Kasumi-1 (cell line): ENCODE measurements at regions not wholly inside any gene's neighbourhood (a gene's known extent, or its start where the extent isn't known, plus 50 kb on each side); places are given as distances from the start of the nearest gene placed in this dataset.
A peak's percentile ranks its signal among the peaks of the same experiment; 100 is the strongest.
"Not testable (repeated sequence)": the region's sequence is repeated elsewhere in the genome, so short reads cannot be mapped to it uniquely, and the experiment has no call there.

ENCODE experiments used
- DNase-seq, 2 experiments: peaks; one replicate each; lab custom pipeline; 2025; lab: John Stamatoyannopoulos, UW

DNA sequence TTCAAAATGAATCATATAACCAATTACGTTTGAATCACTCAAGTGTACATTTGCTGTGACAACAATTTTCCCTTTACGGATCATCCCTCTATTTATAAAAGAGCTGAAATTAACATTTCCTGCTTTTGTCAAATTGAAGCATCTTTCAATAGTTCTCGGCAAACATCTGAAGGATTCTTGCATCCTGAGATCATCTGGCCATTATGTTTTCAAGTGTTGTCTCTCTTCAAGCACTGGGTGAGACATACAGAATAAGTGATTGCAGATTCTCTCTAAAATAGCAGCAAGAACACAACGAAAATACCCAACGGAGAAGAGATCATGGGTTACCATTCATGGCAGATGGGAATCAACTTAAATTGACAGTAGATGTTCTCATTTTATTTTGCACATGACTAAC is 283.4 kb upstream of the GRAMD2B start:
- no peak for DNase-seq

DNA sequence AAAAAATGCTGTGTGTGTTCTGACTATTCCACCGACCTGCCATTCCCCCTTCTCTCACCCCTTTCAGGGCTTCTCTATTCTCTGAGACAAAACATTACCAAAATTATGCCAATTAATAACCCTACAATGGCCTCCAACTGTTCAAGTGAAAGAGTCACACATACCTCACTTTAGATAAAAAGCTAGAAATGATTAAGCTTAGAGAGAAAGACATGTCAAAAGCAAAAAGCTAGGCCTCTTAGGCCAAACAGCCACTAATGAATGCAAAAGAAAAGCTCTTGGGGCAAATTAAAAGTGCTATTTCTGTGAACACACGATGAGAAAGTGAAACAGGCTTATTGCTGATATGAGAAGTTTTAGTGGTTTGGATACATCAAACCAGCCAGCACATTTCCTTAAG is 279.6 kb upstream of the GRAMD2B start:
- no peak for DNase-seq

DNA sequence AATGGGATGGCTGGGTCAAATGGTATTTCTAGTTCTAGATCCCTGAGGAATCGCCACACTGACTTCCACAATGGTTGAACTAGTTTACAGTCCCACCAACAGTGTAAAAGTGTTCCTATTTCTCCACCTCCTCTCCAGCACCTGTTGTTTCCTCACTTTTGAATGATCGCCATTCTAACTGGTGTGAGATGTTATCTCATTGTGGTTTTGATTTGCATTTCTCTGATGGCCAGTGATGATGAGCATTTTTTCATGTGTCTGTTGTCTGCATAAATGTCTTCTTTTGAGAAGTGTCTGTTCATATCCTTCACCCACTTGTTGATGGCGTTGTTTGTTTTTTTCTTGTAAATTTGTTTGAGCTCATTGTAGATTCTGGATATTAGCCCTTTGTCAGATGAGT is 272.9 kb upstream of the GRAMD2B start:
- DNase-seq = not testable (repeated sequence)

DNA sequence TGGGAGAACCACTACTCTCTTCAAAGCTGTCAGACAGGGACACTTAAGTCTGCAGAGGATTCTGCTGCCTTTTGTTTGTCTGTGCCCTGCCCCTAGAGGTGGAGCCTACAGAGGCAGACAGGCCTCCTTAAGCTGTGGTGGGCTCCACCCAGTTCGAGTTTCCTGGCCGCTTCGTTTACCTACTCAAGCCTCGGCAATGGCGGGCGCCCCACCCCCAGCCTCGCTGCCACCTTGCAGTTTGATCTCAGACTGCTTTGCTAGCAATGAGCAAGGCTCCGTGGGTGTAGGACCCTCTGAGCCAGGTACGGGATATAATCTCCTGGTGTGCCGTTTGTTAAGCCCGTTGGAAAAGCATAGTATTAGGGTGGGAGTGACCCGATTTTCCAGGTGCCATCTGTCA is 267.9 kb upstream of the GRAMD2B start:
- not testable (repeated sequence) for DNase-seq

DNA sequence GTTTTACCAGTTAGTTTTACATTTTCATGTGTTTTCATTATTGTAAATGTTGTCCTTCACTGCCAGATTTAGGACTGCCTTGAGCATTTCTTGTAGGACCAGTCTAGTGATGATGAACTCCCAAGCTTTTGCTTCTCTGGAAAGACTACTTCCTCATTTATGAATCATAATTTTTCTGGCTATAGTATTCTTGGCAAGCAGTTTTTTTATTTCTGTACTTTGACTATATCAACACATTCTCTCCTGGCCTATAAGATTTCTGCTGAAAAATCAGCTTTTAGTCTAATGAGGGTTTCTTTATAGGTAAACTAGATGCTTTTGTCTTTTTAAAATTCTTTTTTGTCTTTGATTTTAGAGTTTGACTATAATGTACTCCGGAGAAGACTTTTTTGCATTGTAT is 256.8 kb upstream of the GRAMD2B start:
- DNase-seq = peak; percentile 10 to 16

DNA sequence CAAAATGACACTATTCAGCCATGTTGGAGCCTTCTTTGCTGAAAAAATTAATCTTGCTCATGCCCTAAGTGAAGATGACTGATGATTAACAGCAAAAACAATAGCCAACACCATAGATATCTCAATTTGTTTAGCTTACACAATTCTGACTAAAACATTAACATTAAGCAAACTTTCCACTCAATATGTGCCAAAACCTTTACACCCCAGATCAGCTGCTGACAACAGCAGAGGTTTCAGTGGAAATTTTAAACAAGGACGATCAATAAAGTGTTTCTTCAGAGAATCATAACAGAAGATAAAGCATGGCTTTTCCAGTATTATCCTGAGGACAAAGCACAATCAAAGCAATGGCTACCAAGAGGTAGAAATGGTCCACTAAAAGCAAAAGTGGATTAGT is 254.4 kb upstream of the GRAMD2B start:
- no peak for DNase-seq

DNA sequence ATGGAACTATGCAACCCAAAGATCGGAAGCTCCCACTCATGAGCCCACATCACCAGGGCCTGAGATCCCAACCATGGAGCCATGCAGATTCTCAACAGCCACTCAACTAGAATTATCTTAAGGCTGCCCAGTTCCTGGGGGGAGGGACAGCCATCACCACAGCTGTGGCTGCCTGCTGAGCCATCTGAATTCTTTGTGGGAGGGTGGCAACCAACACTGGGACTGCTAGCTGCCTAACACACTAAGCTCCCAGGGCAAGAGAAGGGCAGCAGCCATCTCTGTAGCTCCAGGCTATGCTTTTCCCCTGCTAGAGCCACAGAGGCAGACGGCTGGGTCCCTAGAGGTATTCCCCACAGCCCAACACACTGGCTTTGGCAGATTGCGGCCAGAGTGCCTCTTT is 251.3 kb upstream of the GRAMD2B start:
- DNase-seq = no peak

DNA sequence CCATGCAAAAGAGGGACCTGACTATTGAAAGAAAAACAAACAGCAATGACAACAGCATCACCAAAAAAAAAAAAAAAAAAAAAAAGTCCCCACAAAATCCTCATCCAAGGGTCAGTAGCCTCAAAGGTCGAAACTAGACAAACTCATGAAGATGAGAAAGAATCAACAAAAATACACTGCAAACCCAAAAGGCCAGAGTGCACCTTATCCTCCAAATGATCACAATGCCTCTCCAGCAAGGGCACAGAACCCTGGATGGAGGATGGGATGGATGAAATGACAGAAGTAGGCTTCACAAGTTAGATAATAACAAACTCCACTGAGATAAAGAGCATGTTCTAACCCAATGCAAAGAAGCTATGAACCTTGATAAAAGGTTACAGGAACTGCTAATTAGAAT is 250.4 kb upstream of the GRAMD2B start:
- DNase-seq = no peak

DNA sequence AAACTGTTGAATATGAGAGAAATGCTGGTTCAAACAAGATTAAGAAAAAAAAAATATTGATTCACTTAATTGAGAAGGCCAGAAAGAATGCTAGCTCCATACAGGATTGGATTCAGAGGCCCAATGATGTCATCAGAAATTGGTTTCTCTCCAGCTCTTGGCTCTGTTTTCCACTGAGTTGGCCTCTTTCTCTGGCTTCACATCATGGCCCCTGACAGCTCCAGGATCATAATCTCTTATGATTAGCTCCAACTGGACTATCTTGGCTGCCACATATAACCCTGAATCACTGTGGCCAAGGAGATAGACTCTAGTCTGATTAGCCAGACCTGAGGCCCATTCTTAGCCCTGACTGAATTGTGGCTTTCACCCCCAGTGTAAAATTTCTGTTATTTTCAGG is 244.7 kb upstream of the GRAMD2B start:
- DNase-seq = no peak

DNA sequence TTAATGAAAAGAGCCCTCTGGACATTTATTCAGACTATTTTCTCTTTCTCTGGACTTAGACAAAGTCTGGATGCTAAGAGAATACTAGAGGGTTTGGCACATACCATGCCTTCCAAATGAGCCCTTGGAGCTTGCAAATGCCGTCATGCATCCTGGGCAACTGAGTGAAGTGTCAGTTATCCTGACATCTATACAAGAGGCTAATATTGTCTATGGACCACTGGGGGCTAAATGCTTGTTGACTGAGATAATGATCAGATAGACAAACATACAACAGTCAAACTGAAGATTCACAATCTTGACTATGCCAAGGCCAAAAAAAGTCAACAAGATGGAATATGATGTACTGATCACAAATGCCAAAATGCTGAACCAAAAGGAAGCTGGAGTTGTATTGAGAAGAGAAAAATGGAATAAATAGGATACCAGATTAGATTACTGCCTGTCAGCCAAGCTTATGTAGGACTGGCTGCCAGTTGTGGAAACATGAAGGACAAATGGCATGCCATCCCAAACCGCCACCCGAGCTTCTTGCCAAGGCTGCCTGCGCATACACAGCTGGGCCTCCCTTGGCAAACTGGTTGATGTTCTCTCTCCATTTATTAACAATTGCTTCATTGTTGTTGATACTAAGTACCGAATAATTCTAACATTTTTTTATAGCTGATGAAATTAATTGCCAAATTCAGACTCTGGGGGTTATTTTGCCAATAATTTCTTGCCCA is 240.1 kb upstream of the GRAMD2B start:
- DNase-seq = no peak

DNA sequence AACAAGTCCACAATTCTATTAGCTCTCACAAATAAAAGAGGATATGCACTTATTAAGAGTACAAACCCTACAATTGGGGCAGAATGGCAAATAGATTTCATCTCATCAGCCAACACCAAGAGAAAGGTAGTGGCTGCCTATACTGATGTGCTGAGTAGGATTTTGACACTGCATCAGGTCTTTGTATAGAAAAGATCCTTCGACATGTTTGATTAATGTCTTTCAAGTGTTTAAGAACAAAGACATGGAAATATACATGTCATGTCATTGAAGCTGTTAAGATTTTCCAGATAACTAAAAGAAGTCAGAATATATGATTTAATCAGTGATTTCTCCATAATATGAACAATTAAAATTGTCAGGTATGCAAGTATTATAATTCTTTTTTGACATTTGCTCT is 238.7 kb upstream of the GRAMD2B start:
- no peak for DNase-seq

DNA sequence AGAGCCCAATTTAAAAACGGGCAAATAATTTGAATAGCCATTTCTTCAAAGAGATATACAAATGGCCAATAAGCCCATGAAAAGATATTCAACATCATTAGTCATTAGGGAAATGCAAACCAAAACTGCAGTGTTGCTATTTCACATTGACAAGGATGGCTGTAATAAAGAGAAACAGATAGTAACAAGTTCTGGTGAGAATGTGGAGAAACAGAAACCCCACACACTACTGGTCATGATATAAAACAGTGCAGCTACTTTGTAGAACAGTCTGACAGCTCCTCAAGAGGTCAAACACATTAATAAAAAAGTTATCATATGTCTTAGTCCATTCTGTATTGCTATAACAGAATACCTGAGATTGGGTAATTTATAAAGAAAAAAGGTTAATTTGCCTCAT is 237.0 kb upstream of the GRAMD2B start:
- no peak for DNase-seq

DNA sequence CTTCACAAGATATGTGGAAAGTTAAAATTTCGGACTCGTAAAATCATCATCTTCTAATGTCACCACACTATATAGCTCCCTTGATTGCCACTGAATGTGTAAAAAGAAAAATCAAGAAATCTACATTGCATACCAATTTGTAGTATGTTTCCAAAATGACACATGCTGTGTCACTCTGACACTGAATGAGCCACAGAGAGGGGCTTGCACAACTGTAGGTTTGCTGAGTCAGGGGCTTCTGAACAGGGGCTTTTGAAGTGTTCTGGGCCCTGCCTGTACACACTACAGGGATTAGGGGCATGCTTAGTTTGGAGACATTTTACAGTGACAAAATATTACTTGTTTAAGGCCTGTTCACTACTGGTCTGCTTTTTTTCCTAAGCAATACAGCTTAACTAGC is 234.4 kb upstream of the GRAMD2B start:
- no peak for DNase-seq

DNA sequence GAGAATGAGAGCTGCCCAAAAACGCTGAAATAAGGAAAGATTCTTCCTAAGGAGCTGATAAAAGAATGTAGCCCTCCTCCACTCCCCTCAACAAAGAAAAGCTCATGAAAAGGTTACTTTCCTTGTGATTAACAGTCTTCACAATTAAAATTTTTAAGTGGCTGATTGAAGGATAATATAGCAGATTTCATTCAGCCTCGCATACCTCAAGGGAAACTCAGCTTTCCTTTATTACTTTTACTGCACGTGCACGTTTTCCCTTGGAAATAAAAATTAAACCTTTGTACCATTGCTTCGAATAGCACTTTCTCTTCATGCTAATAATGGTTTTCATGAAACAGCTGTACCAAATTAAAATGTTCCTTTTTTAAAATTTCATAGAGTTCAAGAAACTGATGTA is 234.0 kb upstream of the GRAMD2B start:
- DNase-seq = no peak

DNA sequence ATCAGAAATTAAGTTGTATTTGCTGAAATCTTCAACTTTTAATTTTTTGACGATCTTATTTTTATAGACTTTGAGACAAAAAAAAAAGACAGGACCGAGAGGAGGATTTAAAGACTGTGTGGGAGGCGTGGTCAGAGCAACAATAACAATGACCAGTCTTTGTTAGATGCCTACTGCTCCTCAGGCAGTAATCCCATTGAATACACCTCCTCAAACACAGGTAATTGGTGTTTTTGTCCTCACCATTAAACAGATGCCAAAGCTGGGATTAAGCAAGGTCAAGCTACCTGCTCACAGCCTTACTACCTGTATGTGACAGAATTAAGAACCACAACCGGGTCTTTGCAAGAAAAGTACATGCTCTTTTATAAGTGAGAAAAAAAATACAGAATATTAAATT is 233.3 kb upstream of the GRAMD2B start:
- no peak for DNase-seq

DNA sequence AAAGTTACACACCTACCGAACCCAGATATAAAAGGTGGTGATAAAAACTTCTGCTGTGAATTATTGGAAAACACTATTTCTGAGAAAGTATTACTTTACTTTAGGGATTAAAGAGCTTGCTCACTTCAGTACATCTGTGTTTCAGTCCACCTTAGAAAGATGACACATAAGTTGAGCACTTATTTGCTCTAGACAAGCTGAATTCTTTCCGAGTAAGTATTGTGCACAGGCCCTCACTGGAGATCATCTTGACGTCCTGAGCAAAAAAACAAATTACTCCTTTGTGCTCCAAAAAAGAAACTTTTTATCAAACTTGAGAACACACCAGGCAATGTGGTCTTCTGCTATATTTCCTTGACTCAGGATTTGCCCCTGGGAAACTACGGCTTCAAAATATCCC is 231.0 kb upstream of the GRAMD2B start:
- DNase-seq = no peak

DNA sequence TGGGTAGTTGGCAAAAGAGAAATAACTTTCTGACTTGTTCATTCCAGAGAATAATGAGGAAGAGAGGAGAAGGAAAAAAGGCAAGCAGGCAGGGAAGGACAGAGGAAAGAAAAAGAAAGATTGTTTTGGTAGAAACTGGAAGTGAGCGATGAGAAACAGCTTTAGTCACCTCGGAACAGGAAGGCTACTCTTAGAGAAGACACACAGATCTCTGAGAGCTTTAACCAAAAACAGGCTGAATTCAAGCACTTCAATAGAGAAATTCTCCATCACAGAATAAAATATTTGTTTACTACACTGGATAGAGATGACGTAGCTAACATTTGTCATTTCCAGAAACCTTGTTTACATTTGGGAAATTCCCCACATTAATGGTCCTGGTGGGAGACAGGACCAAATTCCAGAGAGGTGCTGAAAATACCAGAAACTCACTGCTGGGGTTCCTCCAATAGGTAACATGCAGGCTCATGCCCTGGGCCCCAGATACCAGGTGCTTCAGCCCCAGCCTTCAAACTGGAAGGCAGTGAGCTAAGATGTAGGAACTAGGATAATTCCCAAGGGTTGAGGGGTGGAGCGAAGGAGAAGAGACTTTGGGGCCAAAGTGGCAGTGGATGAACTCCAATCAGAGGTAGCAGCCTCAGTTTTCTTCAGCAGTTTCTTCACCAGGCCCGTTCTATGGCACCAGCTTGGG is 227.7 kb upstream of the GRAMD2B start:
- DNase-seq = no peak

DNA sequence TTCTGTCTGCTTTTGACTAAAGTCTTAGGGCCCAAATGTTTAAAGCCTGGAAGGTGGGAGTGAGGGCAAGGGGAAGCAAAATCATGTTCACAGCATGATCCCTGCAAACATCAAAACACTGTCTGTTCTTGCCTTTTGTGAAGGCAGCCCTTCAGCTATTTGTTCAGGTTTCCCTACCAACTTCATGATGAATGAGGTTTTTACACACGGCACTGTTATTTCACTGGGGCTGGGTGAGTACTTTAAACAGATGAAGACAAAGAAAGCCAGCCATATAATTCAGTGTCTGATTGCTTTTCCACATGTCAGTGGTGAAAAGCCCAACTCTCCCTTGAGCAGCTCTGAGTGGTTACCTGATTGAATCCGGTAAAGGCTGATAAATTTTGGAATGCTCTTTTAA is 224.7 kb upstream of the GRAMD2B start:
- no peak for DNase-seq

DNA sequence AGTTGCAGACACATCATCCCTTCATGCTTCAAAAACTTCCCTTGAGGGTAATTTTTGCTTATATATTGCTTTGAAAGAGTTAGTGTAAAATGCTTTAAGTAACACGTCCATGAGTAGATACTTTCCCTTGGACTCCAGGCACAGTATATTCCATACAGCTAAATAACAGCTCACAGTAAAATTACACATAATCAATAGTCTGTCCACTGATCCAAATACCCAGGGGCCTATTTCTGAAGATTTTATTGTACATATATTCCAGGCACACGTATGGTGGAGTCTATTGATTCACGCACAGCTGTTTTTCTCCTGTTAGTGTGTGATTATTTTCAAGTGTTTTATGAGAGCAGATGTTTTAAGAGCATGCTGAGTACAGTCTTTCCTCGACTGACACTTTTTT is 223.7 kb upstream of the GRAMD2B start:
- no peak for DNase-seq

DNA sequence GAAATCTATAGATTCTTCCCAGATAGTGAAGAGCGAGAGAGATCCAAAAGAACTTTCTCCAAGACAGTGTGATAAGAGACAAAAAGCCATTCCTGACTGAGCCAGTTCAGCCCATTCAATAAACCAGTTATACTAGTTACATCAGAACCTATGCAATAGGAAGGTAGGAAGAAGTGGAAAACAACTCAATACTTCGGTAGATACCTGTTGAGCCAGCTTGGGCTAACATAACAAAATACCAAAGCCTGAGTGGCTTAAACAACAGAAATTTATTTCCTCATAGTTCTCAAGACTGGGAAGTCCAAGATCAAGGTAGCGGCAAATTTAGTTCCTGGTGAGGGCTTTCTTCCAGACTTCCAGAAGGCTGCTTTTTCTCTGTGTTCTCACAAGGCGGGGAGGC is 214.5 kb upstream of the GRAMD2B start:
- no peak for DNase-seq

DNA sequence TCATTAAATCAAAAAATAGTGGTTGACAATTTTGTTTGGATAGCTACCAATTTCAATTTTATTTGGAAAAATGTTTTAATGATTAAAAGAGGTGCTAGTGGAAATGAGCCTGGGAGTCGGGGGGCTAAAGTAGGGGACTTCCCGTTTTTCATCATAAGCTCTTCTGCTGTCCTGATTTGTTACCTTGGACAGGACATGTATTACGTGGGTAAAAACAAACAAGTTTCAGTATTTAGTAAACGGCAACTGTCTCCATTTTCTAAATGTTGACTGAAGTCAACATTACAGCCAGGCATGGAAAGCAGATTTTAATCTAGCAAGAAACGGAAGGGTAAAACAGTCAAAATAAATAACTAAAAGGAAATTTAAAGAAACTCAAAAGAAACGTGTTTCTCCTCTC is 212.3 kb upstream of the GRAMD2B start:
- no peak for DNase-seq

DNA sequence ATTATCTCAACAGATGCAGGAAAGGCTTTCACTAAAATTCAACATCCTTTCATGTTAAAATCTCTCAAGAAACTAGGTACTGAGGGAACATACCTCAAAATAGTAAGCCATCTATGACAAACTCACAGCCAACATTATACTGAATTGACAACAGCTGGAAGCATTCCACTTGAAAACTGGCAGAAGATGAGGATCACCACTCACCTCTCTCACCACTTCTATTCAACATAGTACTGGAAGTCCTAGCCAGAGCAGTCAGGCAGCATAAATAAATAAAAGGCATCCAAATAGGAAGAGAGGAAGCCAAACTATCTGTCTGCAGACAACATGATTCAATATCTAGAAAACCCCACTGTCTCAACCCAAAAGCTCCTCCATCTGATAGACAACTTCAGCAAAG is 203.6 kb upstream of the GRAMD2B start:
- no peak for DNase-seq

DNA sequence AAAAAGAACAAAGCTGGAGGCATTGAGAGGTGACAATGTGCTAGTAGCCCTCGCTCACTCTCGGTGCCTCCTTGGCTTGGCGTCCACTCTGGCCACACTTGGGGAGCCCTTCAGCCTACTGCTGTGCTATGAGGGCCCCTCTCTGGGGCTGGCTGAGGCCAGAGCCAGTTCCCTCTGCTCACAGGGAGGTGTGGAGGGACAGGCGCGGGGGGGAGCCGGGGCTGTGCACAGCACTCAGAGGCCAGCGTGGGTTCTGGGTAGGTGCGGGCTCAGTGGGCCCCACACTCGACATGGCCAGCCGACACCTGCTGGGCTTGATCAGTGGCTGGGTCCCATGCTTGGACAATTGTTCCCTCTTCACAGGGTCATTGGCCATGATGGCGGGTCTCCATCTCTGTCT is 202.5 kb upstream of the GRAMD2B start:
- no peak for DNase-seq

DNA sequence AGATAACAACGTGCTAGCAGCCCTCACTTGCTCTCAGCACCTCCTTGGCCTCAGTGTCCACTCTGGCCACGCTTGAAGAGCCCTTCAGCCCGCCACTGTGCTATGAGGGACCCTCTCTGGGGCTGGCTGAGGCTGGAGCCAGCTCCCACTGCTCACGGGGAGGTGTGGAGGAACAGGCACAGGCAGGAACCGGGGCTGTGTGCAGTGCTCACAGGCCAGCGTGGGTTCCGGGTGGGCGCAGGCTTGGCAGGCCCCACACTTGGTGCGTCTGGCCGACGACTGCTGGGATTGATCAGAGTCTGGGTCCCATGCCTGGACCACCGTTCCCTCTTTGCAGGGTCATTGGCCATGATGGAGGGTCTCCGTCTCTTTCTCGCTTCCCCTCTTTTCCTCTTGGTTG is 194.3 kb upstream of the GRAMD2B start:
- DNase-seq = no peak
